B cell (primary cell): ENCODE measurements at regions not wholly inside any gene's neighbourhood (a gene's known extent, or its start where the extent isn't known, plus 50 kb on each side); places are given as distances from the start of the nearest gene placed in this dataset.

ENCODE experiments used
- EZH2 ChIP-seq: IDR thresholded peaks from 2 replicates; pipeline ENCODE4 v1.6.1; 2012; ENCODE audit warnings: borderline replicate concordance, low read depth, mild to moderate bottlenecking, moderate library complexity, low read length; ENCODE audit not compliant: insufficient read depth, poor library complexity, severe bottlenecking
- TF ChIP-seq, protein P1 (sequence below): fragments of 200-600 bp; IDR thresholded peaks from one replicate; pipeline ENCODE4 v1.8.0; 2022; ENCODE audit warnings: antibody characterized with exemption, mild to moderate bottlenecking

DNA sequence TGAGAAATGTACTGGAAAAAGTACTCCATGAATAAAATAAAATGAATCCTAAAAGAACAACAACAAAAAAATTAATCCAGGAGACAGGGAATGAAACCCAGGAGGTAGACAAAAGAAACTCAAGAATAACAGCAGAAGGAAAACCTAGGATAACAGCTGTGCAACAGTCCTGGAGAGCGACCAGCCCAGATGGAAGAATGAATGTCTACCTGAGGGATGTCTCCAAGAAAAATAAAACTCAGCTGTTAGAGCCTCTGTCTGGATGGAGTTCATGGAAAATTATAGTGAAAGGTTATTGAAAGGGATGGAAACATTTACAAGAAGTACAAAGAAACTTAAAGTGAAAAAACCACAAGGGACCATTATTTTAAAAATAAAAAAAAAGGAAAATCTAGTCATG, 135.8 kb upstream of the CA10 start:
- TF ChIP-seq, protein P1, sequence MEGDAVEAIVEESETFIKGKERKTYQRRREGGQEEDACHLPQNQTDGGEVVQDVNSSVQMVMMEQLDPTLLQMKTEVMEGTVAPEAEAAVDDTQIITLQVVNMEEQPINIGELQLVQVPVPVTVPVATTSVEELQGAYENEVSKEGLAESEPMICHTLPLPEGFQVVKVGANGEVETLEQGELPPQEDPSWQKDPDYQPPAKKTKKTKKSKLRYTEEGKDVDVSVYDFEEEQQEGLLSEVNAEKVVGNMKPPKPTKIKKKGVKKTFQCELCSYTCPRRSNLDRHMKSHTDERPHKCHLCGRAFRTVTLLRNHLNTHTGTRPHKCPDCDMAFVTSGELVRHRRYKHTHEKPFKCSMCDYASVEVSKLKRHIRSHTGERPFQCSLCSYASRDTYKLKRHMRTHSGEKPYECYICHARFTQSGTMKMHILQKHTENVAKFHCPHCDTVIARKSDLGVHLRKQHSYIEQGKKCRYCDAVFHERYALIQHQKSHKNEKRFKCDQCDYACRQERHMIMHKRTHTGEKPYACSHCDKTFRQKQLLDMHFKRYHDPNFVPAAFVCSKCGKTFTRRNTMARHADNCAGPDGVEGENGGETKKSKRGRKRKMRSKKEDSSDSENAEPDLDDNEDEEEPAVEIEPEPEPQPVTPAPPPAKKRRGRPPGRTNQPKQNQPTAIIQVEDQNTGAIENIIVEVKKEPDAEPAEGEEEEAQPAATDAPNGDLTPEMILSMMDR: no peak
- TF ChIP-seq EZH2: no peak
